OCI-LY3 (cell line): ENCODE measurements at regions not wholly inside any gene's neighbourhood (a gene's known extent, or its start where the extent isn't known, plus 50 kb on each side); places are given as distances from the start of the nearest gene placed in this dataset.

Source experiments
- EZH2phosphoT487 ChIP-seq: fragments of 200-600 bp; shearing (Covaris generic); IDR thresholded peaks from 2 replicates; pipeline ENCODE4 v1.6.1; 2018; ENCODE audit warnings: antibody characterized with exemption, mixed run types, low read depth
- TF ChIP-seq, protein P1 (sequence below): fragments of 200-600, 300-600 bp; sonication (generic); IDR thresholded peaks from 2 replicates; pipeline ENCODE4 v1.5.1; 2014; ENCODE audit warnings: antibody characterized with exemption, low read length, low read depth

GRCh38 chr7:130884437-130885417 lies 150.7 kb upstream of the KLF14 start:
- TF ChIP-seq, protein P1, sequence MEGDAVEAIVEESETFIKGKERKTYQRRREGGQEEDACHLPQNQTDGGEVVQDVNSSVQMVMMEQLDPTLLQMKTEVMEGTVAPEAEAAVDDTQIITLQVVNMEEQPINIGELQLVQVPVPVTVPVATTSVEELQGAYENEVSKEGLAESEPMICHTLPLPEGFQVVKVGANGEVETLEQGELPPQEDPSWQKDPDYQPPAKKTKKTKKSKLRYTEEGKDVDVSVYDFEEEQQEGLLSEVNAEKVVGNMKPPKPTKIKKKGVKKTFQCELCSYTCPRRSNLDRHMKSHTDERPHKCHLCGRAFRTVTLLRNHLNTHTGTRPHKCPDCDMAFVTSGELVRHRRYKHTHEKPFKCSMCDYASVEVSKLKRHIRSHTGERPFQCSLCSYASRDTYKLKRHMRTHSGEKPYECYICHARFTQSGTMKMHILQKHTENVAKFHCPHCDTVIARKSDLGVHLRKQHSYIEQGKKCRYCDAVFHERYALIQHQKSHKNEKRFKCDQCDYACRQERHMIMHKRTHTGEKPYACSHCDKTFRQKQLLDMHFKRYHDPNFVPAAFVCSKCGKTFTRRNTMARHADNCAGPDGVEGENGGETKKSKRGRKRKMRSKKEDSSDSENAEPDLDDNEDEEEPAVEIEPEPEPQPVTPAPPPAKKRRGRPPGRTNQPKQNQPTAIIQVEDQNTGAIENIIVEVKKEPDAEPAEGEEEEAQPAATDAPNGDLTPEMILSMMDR: no peak
- TF ChIP-seq EZH2phosphoT487: no peak
